ENCODE measurements at regions not wholly inside any gene's neighbourhood (a gene's known extent, or its start where the extent isn't known, plus 50 kb on each side); places are given as distances from the start of the nearest gene placed in this dataset.
A peak's percentile ranks its signal among the peaks of the same experiment; 100 is the strongest.

- no peak overlapping the region for H3K27ac ChIP-seq (ENCODE audit: insufficient read depth, low read length, poor library complexity, severe bottlenecking)
- peaks cover 0 to 2% (median 0%) of the 10 kb centered on the region in 7 donors for H3K9me3 Mint-ChIP-seq
- no peak for DNase-seq
Measured at GRCh38 chr5:163361450-163361849, 75.9 kb upstream of the CCNG1 start.

GRCh38 chr5:163362840-163363371 is 74.5 kb upstream of the CCNG1 start:
- Mint-ChIP-seq H3K9me3 (peaks cover 0 to 4% (median 0%) of the 10 kb centered on the region in 7 donors), H3K36me3 (no peaks in the 10 kb centered on the region), H3K27ac (no peak overlapping the region), H3K27me3 (no peaks in the 10 kb centered on the region), H3K4me1 (no peaks in the 10 kb centered on the region), H3K4me3 (no peak overlapping the region)
- H3K9me3 ChIP-seq (ENCODE audit: control insufficient read depth in 2 of 2, low read length in 2 of 2), result no peaks in the 10 kb centered on the region
- no peak overlapping the region for H3K4me3 ChIP-seq (ENCODE audit: low read depth, low read length)
- no peak overlapping the region for H3K27ac ChIP-seq (ENCODE audit: insufficient read depth, low read length, poor library complexity, severe bottlenecking)
- no peaks in the 10 kb centered on the region for H3K4me1 ChIP-seq (ENCODE audit: control insufficient read depth, insufficient read depth, low read length, poor library complexity, severe bottlenecking)
- H3K36me3 ChIP-seq (ENCODE audit: control insufficient read depth, insufficient read depth, low read length), result no peaks in the 10 kb centered on the region
- ATAC-seq (ENCODE audit: low read depth in 2 of 2), result no peak
- DNase-seq, result no peak
- no peaks in the 10 kb centered on the region for H3K27me3 ChIP-seq (ENCODE audit: control insufficient read depth, insufficient read depth, low read length)

More at GRCh38 chr5:163361450-163361849, 75.9 kb upstream of the CCNG1 start:
- H3K36me3 ChIP-seq (ENCODE audit: control insufficient read depth, insufficient read depth, low read length), result no peaks in the 10 kb centered on the region
- Mint-ChIP-seq H3K4me1 (no peaks in the 10 kb centered on the region), H3K36me3 (no peaks in the 10 kb centered on the region), H3K27ac (no peak overlapping the region), H3K27me3 (peaks cover 7% of the 10 kb centered on the region), H3K4me3 (no peak overlapping the region)
- no peaks in the 10 kb centered on the region for H3K27me3 ChIP-seq (ENCODE audit: control insufficient read depth, insufficient read depth, low read length)
- H3K9me3 ChIP-seq (ENCODE audit: control insufficient read depth in 2 of 2, low read length in 2 of 2), result no peaks in the 10 kb centered on the region
- no peak for ATAC-seq (ENCODE audit: low read depth in 2 of 2)
- H3K4me1 ChIP-seq (ENCODE audit: control insufficient read depth, insufficient read depth, low read length, poor library complexity, severe bottlenecking), result no peaks in the 10 kb centered on the region
- H3K4me3 ChIP-seq (ENCODE audit: low read depth, low read length), result no peak overlapping the region

DNA sequence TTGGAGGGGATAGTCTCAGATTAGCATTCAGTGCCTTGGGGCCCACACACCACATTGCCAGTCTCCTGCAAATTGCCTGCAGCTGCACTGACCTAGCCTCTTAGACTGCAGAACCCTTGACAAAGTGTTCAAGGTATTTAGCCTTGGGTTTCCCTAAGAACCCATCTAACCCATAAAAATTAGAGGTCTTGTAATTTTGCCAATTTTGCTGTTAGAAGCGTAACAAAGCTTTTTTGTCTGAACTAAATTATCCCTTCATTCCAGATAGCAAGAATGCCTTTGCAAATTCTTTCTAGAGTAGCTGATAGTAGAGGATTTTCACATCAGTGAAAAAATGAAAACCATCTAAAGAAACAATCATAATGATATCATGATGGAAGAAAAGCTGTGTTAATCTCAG is 74.0 kb upstream of the CCNG1 start:
- H3K4me3 Mint-ChIP-seq, result no peak overlapping the region
- peaks cover 0 to 4% (median 0%) of the 10 kb centered on the region in 7 donors for H3K9me3 Mint-ChIP-seq
- H3K27ac Mint-ChIP-seq, result no peak overlapping the region
- H3K36me3 ChIP-seq (ENCODE audit: control insufficient read depth, insufficient read depth, low read length), result no peaks in the 10 kb centered on the region
- H3K27me3 Mint-ChIP-seq, result no peaks in the 10 kb centered on the region
- H3K36me3 Mint-ChIP-seq, result no peaks in the 10 kb centered on the region
- H3K4me1 Mint-ChIP-seq, result no peaks in the 10 kb centered on the region
- no peaks in the 10 kb centered on the region for H3K27me3 ChIP-seq (ENCODE audit: control insufficient read depth, insufficient read depth, low read length)
- H3K27ac ChIP-seq (ENCODE audit: insufficient read depth, low read length, poor library complexity, severe bottlenecking), result no peak overlapping the region
- H3K9me3 ChIP-seq (ENCODE audit: control insufficient read depth in 2 of 2, low read length in 2 of 2), result no peaks in the 10 kb centered on the region
- no peaks in the 10 kb centered on the region for H3K4me1 ChIP-seq (ENCODE audit: control insufficient read depth, insufficient read depth, low read length, poor library complexity, severe bottlenecking)
- no peak overlapping the region for H3K4me3 ChIP-seq (ENCODE audit: low read depth, low read length)
- DNase-seq (no peak), ATAC-seq (ENCODE audit: low read depth in 2 of 2) (no peak)

DNA sequence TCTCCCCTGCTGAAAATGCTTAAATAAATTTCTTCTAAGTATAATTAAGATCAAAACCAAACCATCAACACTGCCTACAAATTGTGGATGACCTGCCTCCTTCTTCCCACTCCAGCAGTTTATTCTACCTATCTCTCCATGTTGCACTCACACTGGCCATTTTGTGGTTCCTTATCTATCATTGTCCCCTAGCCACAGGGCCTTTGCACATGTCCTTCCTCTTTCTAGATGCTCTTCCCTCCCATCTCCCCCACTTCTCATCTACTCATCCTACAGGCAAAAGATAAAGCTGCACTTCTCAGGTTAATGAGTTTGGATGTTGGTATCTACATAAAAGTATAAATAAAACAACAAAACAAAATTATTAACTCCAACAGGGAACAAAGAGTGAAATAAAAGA is 70.6 kb upstream of the CCNG1 start:
- Mint-ChIP-seq H3K4me1 (no peaks in the 10 kb centered on the region), H3K27ac (no peak overlapping the region), H3K27me3 (no peaks in the 10 kb centered on the region), H3K36me3 (no peaks in the 10 kb centered on the region), H3K9me3 (peaks cover 0 to 9% (median 0%) of the 10 kb centered on the region in 7 donors), H3K4me3 (no peak overlapping the region)
- no peak overlapping the region for H3K4me3 ChIP-seq (ENCODE audit: low read depth, low read length)
- no peaks in the 10 kb centered on the region for H3K27me3 ChIP-seq (ENCODE audit: control insufficient read depth, insufficient read depth, low read length)
- ATAC-seq (ENCODE audit: low read depth in 2 of 2), result no peak
- no peaks in the 10 kb centered on the region for H3K36me3 ChIP-seq (ENCODE audit: control insufficient read depth, insufficient read depth, low read length)
- no peak for DNase-seq
- no peaks in the 10 kb centered on the region for H3K4me1 ChIP-seq (ENCODE audit: control insufficient read depth, insufficient read depth, low read length, poor library complexity, severe bottlenecking)
- no peaks in the 10 kb centered on the region for H3K9me3 ChIP-seq (ENCODE audit: control insufficient read depth in 2 of 2, low read length in 2 of 2)
- no peak overlapping the region for H3K27ac ChIP-seq (ENCODE audit: insufficient read depth, low read length, poor library complexity, severe bottlenecking)

DNA sequence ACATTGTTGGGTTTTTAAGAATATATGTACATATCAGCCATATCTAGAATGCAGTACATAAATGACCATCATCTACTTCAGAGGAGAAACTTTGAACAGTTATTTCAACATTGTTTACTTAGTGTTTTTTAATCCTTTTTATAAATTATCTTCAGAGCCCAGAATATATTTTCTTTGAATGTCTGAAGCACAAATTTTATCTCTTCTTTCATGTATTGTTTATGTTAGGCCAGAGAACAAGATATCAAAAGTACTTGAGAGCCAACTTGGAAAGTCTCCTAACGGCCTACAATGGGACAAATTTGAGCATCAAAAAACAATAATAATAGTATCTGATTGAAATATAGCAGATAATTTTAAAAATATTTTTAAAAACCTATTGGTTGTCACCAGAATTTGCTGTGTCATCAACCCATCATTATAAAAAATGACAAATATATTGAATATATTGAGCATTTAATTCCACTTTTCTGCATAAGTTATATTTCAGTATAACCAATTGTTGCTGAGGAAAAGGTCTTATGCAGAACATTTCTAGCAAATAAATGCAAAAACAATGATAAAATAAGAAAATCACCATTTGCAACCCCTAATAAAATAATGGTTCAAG is 67.5 kb upstream of the CCNG1 start:
- Histone ChIP-seq H3K27me3 (ENCODE audit: control insufficient read depth, insufficient read depth, low read length) (no peaks in the 10 kb centered on the region), H3K4me1 (ENCODE audit: control insufficient read depth, insufficient read depth, low read length, poor library complexity, severe bottlenecking) (no peaks in the 10 kb centered on the region), H3K4me3 (ENCODE audit: low read depth, low read length) (no peak overlapping the region), H3K36me3 (ENCODE audit: control insufficient read depth, insufficient read depth, low read length) (no peaks in the 10 kb centered on the region), H3K9me3 (ENCODE audit: control insufficient read depth in 2 of 2, low read length in 2 of 2) (no peaks in the 10 kb centered on the region), H3K27ac (ENCODE audit: insufficient read depth, low read length, poor library complexity, severe bottlenecking) (no peak overlapping the region)
- ATAC-seq (ENCODE audit: low read depth in 2 of 2) (no peak), DNase-seq (no peak)
- Mint-ChIP-seq H3K4me1 (no peaks in the 10 kb centered on the region), H3K36me3 (no peaks in the 10 kb centered on the region), H3K27me3 (no peaks in the 10 kb centered on the region), H3K9me3 (peaks cover 0 to 9% (median 3%) of the 10 kb centered on the region in 7 donors), H3K4me3 (no peak overlapping the region), H3K27ac (no peak overlapping the region)

GRCh38 chr5:163373436-163374084 is 63.8 kb upstream of the CCNG1 start:
- Mint-ChIP-seq H3K27ac (no peak overlapping the region), H3K4me3 (no peak overlapping the region), H3K36me3 (no peaks in the 10 kb centered on the region), H3K9me3 (peaks cover 0 to 5% (median 2%) of the 10 kb centered on the region in 7 donors), H3K4me1 (no peaks in the 10 kb centered on the region), H3K27me3 (no peaks in the 10 kb centered on the region)
- Histone ChIP-seq H3K27me3 (ENCODE audit: control insufficient read depth, insufficient read depth, low read length) (no peaks in the 10 kb centered on the region), H3K4me1 (ENCODE audit: control insufficient read depth, insufficient read depth, low read length, poor library complexity, severe bottlenecking) (no peaks in the 10 kb centered on the region), H3K9me3 (ENCODE audit: control insufficient read depth in 2 of 2, low read length in 2 of 2) (no peaks in the 10 kb centered on the region), H3K27ac (ENCODE audit: insufficient read depth, low read length, poor library complexity, severe bottlenecking) (no peak overlapping the region), H3K4me3 (ENCODE audit: low read depth, low read length) (no peak overlapping the region), H3K36me3 (ENCODE audit: control insufficient read depth, insufficient read depth, low read length) (no peaks in the 10 kb centered on the region)
- ATAC-seq (ENCODE audit: low read depth in 2 of 2) (no peak), DNase-seq (no peak)

DNA sequence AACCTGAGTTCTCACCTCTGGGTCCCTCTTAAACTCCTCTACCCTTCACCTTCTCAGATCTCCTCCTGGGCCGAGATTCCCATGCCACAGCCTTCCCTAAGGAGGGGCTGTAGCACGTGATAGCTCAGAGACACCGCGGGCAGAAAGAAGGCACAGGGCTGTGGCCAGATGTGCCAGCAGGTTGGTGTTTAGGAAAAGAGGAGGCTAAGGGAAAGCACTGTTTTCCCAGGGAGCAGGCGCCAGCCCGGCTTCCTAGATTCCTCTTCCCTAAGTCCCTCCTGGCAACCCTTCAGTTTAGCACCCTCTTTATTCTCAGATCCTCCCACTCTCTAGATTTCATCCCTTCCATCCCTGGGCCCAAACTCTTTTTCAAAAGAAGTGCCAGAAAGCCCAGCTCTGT is 59.4 kb upstream of the CCNG1 start:
- Histone ChIP-seq H3K4me1 (ENCODE audit: control insufficient read depth, insufficient read depth, low read length, poor library complexity, severe bottlenecking) (no peaks in the 10 kb centered on the region), H3K4me3 (ENCODE audit: low read depth, low read length) (no peak overlapping the region), H3K9me3 (ENCODE audit: control insufficient read depth in 2 of 2, low read length in 2 of 2) (no peaks in the 10 kb centered on the region), H3K36me3 (ENCODE audit: control insufficient read depth, insufficient read depth, low read length) (no peaks in the 10 kb centered on the region), H3K27me3 (ENCODE audit: control insufficient read depth, insufficient read depth, low read length) (no peaks in the 10 kb centered on the region), H3K27ac (ENCODE audit: insufficient read depth, low read length, poor library complexity, severe bottlenecking) (no peak overlapping the region)
- DNase-seq (no peak), ATAC-seq (ENCODE audit: low read depth in 2 of 2) (no peak)
- Mint-ChIP-seq H3K9me3 (peaks cover 0 to 4% (median 0%) of the 10 kb centered on the region in 7 donors), H3K36me3 (no peaks in the 10 kb centered on the region), H3K4me3 (peak overlapping the region in 1 of 4 donors; percentile 12), H3K4me1 (no peaks in the 10 kb centered on the region), H3K27me3 (peaks cover 3% of the 10 kb centered on the region), H3K27ac (no peak overlapping the region)

All from CD4-positive, CD25-positive, alpha-beta regulatory T cell (primary cell).